Effector memory CD4-positive, alpha-beta T cell (primary cell): ENCODE measurements at regions not wholly inside any gene's neighbourhood (a gene's known extent, or its start where the extent isn't known, plus 50 kb on each side); places are given as distances from the start of the nearest gene placed in this dataset.
A peak's percentile ranks its signal among the peaks of the same experiment; 100 is the strongest.
"Not testable (repeated sequence)": the region's sequence is repeated elsewhere in the genome, so short reads cannot be mapped to it uniquely, and the experiment has no call there.

ENCODE experiments used
- DNase-seq, 3 donors: peaks; one replicate each; pipeline ENCODE4 v3.0.0-alpha.2; 2020
- H3K27ac ChIP-seq: 2 replicates; pipeline ENCODE4 v1.7.0; 2013; ENCODE audit warnings: mild to moderate bottlenecking, low read length, moderate library complexity; ENCODE audit not compliant: insufficient read depth, poor library complexity, severe bottlenecking
- H3K27me3 ChIP-seq: replicated peaks from 2 replicates; pipeline ENCODE4 v1.7.0; 2013; ENCODE audit warnings: mild to moderate bottlenecking, low read length; ENCODE audit not compliant: insufficient read depth, control insufficient read depth, poor library complexity, severe bottlenecking
- H3K36me3 ChIP-seq: 2 replicates; pipeline ENCODE4 v1.7.0; 2013; ENCODE audit warnings: mild to moderate bottlenecking, low read length, moderate library complexity; ENCODE audit not compliant: control insufficient read depth, insufficient read depth
- H3K4me1 ChIP-seq: 2 replicates; pipeline ENCODE4 v1.7.0; 2013; ENCODE audit warnings: low read length, mild to moderate bottlenecking; ENCODE audit not compliant: control insufficient read depth, insufficient read depth, poor library complexity, severe bottlenecking
- H3K4me3 ChIP-seq: 2 replicates; pipeline ENCODE4 v1.7.0; 2013; ENCODE audit warnings: low read length, low read depth, mild to moderate bottlenecking; ENCODE audit not compliant: insufficient read depth, poor library complexity, severe bottlenecking
- H3K9me3 ChIP-seq: 2 replicates; pipeline ENCODE4 v1.7.0; 2013; ENCODE audit warnings: mild to moderate bottlenecking, low read length, moderate library complexity; ENCODE audit not compliant: control insufficient read depth

DNA sequence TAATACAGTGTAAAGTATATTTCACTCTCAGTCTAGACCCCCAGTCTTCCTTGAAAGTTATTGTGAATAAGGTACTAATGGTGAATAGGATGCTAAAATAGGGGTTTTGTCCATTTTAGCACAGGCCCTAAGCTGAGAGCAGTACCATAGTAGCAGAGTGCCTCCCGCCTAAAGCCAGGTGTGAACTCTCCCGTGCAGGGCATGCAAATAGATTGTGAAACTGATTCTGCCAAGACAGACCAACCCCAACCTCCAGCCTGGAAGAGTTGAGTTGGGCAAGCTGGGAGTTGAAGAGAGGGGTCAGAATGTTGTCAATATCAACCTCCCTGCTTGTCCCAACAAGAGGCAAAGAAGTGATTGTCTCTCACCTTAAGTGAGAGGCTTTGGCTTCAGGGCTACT lies 97.4 kb upstream of the CYRIA start:
- Histone ChIP-seq H3K9me3 (no peaks in the 10 kb centered on the region), H3K27me3 (no peaks in the 10 kb centered on the region), H3K4me1 (no peaks in the 10 kb centered on the region), H3K27ac (no peak overlapping the region), H3K36me3 (no peaks in the 10 kb centered on the region), H3K4me3 (no peak overlapping the region)
- DNase-seq, result no peak

DNA sequence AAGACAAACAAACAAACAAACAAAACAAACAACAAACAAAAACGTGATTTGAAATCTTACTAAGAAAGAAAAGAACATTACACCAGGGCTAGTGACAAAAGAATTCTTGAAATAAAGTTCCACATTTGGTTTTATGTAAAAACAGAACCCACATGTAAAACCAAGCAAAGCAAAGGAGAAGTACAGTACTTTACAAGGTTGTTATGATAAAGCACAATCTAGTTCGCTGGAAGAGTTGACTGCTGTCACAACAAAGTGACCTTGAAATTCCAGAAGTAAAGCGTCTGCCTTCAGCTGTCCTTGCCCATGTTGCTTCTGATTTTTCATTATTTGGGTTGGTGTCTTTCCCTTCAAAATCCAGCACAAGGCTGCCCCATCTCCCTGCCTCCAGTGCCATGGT lies 94.8 kb upstream of the CYRIA start:
- DNase-seq, result no peak
- Histone ChIP-seq H3K9me3 (no peaks in the 10 kb centered on the region), H3K4me1 (no peaks in the 10 kb centered on the region), H3K4me3 (no peak overlapping the region), H3K27ac (no peak overlapping the region), H3K36me3 (no peaks in the 10 kb centered on the region), H3K27me3 (no peaks in the 10 kb centered on the region)

DNA sequence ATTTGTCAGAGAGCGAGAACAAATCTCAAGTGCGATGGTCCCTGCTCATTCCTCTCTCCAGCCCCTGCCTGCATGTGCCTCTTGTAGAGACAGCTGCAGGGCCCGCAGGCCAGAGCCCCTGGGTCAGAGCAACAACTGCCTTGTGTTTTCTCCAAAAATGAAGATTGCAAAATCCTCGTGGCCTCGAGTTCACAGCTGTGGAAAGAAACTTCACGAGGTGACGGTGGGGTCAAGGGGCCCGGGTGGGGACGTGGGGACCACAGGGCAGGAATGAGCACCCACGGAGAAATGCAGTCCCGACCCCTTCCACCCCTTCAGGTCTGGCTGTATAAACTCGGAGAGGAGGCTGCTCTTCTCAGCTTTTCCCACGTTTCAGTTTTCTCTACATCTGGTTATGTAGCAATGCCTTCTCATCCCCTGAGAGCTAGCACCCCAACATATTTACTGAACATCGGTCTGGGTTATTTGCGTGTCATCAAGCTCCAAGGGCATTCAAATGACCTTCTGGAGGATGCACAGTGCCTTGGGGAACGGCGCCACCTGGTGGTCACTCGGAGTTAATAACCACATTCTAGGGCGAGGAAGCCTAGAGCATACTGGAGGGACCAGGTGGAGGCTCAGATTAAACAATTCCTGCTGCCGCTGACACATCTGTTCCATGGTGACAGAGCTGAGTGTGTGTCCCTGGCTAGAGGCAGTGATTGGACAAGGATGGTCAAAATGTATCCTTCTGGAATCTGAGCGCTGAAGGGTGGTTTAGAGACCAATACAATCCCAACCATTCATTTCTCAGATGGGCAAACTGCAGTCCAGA lies 91.4 kb upstream of the CYRIA start:
- Histone ChIP-seq H3K27me3 (no peaks in the 10 kb centered on the region), H3K36me3 (no peaks in the 10 kb centered on the region), H3K27ac (no peak overlapping the region), H3K4me3 (no peak overlapping the region), H3K9me3 (no peaks in the 10 kb centered on the region), H3K4me1 (no peaks in the 10 kb centered on the region)
- peak in 2 of 3 donors; percentile 2 to 19 for DNase-seq

DNA sequence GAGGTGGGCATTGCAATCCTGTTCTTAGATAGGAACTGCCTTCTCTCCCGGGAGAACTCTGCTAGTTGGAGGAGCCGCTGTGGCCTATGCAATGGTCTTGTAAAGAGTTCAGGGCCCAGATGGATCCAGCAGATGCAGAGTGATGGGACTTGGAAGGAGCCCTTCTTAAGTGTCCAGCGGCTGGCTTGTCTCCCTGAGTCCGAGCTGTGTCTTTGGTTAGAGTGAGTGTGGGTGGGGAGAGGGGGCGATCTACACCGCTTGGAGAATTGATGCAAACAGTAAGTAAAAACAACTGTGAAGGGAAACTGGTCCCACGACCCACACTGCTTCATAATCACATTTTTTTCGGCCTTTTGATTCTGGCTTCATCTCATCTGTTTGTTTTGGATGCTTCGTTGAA lies 89.8 kb upstream of the CYRIA start:
- Histone ChIP-seq H3K4me1 (no peaks in the 10 kb centered on the region), H3K27me3 (no peaks in the 10 kb centered on the region), H3K27ac (no peak overlapping the region), H3K9me3 (no peaks in the 10 kb centered on the region), H3K4me3 (no peak overlapping the region), H3K36me3 (no peaks in the 10 kb centered on the region)
- DNase-seq, result no peak

DNA sequence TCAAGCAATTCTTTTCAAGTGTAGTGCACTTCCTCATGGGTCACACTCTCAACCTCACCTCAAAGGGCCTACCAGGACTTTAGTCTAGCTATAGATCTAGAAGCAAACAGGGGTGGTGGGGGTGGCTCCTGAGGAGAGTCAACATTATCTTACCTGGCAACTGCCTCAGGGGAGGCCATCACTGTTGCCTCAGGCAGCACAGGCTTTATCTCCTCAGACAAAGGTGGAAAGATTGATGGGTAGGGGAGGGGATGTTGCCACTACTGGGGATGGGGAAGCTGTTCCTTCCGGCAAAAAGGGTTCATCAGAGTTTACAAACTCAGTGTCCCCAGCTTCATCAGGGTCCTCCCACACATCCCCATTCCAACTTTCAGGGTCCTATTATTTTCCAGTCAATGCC lies 87.4 kb upstream of the CYRIA start:
- H3K27me3 ChIP-seq, H3K9me3 ChIP-seq, H3K4me1 ChIP-seq, H3K36me3 ChIP-seq, H3K27ac ChIP-seq, H3K4me3 ChIP-seq, DNase-seq: not testable (repeated sequence)

DNA sequence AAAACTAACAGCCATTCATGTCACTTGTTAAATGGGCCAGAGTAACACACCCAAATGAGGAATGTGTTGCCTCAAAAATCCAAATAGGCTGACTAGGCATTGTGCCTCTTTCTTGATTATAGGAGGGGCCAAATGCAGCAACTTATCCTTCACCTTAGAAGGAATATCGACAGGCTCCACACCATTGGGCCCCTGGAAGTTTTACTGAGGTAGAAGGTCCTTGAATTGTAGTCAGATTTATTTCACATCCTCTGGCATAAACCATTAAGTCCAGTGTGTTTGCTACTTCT lies 85.2 kb upstream of the CYRIA start:
- not testable (repeated sequence) for H3K4me1 ChIP-seq, H3K36me3 ChIP-seq, DNase-seq, H3K27ac ChIP-seq, H3K9me3 ChIP-seq, H3K27me3 ChIP-seq, H3K4me3 ChIP-seq

DNA sequence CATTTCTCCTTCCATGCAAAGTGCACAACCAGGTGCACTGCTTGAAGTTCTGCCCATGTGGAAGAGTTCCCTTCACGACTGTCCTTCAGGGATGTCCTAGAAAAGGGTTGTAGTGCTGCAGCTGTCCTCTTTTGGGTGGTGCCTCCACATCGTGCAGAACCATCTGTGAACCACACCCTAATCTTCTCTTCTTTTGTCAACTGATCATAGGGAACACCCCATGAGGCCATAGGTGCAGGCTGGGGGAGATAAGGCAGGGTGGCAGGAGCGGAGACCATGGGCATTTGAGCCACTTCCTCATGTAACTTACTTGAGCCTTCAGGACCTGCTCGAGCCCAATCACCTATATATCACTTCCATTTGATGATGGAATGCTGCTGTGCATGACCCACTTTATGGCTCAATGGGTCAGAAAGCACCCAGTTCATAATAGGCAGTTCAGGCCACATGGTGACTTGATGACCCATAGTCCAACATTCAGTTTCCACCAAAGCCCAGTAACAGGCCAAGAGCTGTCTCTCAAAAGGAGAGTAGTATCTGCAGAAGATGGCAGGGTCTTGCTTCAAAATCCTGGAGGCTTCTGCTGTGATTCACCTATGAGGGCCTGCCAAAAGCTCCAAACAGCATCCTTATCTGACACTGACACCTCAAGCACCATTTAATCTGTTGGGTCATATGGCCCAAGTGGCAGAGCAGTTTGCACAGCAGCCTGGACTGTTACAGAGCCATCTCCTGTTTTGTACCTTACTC lies 84.7 kb upstream of the CYRIA start:
- Histone ChIP-seq H3K36me3 (no peaks in the 10 kb centered on the region), H3K27me3 (no peaks in the 10 kb centered on the region), H3K4me3 (no peak overlapping the region), H3K4me1 (no peaks in the 10 kb centered on the region), H3K27ac (no peak overlapping the region), H3K9me3 (no peaks in the 10 kb centered on the region)
- DNase-seq, result no peak

DNA sequence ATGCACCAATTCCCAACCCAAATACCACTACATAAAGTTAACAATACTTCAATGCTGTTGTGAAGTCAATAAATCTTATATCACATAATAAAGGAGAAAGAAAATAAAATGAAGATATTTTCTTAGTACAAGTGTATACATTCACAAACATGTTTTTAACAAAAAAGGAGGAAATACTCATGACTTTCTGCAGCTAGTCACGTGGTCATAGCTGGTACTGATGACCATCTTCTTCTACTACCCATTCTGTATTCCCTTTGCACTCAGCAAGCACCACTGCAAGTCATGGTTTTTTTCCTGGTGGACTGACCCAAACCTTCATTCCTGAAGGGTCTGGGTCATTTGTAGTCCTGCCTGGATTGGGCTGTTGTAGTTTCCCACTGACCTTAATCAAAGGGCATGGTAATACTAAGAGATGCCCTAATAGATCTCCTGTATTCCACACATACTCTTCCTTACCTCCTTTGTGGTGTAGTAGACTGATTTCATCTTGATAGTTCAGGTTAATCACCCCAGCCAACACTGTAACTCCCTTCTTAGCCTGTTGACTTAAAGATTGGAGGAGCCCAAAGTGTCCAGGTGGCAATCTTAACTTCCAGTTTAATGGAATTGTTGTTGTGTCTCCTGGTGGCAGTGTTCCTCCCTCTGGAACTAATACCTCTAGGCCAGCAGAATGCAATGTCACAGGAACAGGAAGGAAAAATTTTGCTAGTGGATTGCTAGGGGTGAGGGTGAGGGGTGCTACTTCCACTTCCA lies 83.1 kb upstream of the CYRIA start:
- DNase-seq, H3K9me3 ChIP-seq, H3K36me3 ChIP-seq, H3K27ac ChIP-seq, H3K4me3 ChIP-seq, H3K27me3 ChIP-seq, H3K4me1 ChIP-seq: not testable (repeated sequence)

DNA sequence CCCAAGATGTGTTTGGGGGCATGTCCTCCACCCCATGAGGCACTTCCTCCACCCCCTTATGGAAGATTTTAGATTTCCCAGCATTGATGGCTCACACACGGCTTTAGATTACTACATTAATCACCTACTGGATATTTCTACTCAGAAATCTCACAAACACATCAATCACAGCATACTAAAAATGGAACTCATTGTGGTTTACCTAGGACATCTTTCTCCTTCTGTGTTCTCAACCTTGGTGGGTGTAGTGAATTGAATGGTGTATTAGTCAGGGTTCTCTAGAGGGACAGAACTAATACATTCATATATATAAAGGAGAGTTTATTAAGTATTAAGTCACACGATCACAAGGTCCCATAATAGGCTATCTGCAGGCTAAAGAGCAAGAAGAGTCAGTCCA lies 82.1 kb upstream of the CYRIA start:
- no peaks in the 10 kb centered on the region for H3K4me1 ChIP-seq
- H3K4me3 ChIP-seq, result no peak overlapping the region
- DNase-seq, result no peak
- no peaks in the 10 kb centered on the region for H3K36me3 ChIP-seq
- H3K27me3 ChIP-seq, result no peaks in the 10 kb centered on the region
- no peak overlapping the region for H3K27ac ChIP-seq
- no peaks in the 10 kb centered on the region for H3K9me3 ChIP-seq

DNA sequence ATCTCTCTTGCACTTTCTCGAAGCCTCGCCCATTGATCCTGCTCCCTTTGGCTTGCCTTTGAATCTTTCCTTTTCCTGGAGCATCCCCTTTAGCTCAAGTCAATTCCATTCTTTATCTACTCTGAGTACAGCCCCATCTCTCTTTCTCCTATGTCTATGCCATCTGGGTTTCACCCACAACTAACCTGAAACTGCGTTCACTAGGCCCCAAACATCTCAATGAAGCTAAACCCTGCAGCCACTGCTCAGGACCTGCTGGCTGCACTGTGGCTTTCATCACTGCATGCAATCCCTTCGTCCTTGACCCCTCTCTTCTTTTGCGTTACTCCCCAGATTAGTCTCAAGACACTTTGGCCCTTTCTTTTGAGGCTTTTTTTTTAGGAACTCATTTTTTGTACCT lies 81.6 kb upstream of the CYRIA start:
- H3K9me3 ChIP-seq, result no peaks in the 10 kb centered on the region
- H3K36me3 ChIP-seq, result no peaks in the 10 kb centered on the region
- H3K27ac ChIP-seq, result no peak overlapping the region
- no peaks in the 10 kb centered on the region for H3K27me3 ChIP-seq
- no peaks in the 10 kb centered on the region for H3K4me1 ChIP-seq
- no peak for DNase-seq
- H3K4me3 ChIP-seq, result no peak overlapping the region
